ENCODE measurements at regions not wholly inside any gene's neighbourhood (a gene's known extent, or its start where the extent isn't known, plus 50 kb on each side); places are given as distances from the start of the nearest gene placed in this dataset.

- no peak for DNase-seq (ENCODE audit: low read depth in 2 of 2)
Measured at GRCh38 chr13:111456452-111457230, 136.2 kb downstream of the TEX29 start.

- DNase-seq (ENCODE audit: low read depth in 2 of 2): no peak
Measured at GRCh38 chr13:111458001-111458531, 137.6 kb downstream of the TEX29 start.

- no peak for DNase-seq (ENCODE audit: low read depth in 2 of 2)
Measured at GRCh38 chr13:111458739-111459138, 138.3 kb downstream of the TEX29 start.

DNA sequence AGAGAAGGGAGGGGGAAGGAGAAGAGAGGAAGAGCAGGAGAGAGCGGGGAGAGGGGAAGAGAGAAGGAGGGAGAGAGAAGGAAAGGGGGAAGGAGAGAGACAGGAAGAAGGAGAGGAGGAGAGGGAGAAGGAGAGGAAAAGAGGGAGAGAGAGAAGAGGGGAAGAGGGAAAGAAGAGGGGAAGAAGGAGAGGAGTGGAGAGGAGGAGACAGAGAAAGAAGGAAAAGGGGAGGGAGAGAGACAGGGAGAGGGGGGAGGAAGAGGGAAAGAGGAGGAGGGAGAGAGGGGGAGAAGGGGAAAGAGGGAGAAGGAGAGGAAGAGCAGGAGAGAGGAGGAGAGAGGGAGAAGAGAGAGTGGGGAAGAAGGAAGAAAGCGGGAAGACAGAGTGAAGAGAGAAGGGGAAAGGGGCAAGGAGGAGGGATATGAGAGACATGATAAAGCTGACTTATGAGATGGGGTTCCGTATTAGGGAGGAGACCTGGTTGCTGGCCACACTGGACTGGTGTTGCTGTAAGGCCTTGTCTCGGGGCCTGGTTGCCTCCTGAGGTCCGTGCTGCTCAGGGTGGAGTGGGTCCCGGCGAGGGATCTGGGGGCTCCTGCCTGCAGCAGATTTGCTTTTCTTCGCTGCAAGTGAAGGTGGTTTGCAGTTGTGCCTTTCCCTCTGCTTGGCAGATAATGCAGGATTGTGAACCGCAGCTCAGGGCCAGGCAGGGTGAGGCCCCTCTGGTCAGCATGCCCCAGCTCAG lies 139.5 kb downstream of the TEX29 start:
- no peak for DNase-seq (ENCODE audit: low read depth in 2 of 2)

GRCh38 chr13:111460548-111461444 lies 140.4 kb downstream of the TEX29 start:
- DNase-seq (ENCODE audit: low read depth in 2 of 2): no peak

- DNase-seq (ENCODE audit: low read depth in 2 of 2): no peak
Measured at GRCh38 chr13:111461445-111462149, 141.2 kb downstream of the TEX29 start.

GRCh38 chr13:111462221-111462764 lies 141.9 kb downstream of the TEX29 start:
- DNase-seq (ENCODE audit: low read depth in 2 of 2): no peak

GRCh38 chr13:111462944-111463343 lies 142.5 kb downstream of the TEX29 start:
- DNase-seq (ENCODE audit: low read depth in 2 of 2): no peak

DNA sequence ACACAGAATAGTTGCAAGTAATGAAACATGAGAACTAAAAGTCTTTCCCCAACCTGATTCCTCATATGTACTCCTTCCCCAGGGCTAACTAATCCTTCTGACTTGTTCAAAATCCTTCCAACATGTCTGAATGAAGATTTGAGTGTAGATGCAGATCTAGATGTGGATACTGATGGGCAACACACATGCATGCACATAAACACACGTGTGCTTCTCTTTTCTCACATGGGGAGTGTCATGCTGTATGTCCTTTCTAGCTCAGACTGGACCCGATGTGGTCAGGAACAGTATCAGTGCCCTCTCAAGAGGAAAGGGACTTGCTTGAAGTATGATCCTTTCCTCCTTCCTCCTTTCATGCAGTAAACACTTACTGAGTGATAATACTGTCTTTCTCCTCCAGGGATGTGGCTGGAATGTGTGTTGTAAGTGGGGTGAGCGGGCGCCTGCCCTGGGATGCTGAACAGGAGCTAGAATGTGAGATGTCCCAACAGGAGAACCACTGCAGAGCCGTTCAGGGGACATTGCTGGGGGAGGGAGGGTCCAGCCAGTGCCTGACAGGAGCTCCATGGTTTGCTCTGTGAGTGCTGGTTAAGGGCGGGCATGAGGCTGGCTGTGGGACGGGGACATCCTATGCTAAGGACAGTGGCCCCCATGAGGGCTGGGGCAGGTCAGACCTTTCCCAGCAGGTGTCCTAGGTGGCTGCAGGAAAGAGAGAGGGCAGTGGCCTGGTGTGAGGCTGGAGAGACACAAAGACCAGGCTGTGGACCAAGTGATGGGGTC lies 146.9 kb downstream of the TEX29 start:
- no peak for DNase-seq (ENCODE audit: low read depth in 2 of 2)

DNA sequence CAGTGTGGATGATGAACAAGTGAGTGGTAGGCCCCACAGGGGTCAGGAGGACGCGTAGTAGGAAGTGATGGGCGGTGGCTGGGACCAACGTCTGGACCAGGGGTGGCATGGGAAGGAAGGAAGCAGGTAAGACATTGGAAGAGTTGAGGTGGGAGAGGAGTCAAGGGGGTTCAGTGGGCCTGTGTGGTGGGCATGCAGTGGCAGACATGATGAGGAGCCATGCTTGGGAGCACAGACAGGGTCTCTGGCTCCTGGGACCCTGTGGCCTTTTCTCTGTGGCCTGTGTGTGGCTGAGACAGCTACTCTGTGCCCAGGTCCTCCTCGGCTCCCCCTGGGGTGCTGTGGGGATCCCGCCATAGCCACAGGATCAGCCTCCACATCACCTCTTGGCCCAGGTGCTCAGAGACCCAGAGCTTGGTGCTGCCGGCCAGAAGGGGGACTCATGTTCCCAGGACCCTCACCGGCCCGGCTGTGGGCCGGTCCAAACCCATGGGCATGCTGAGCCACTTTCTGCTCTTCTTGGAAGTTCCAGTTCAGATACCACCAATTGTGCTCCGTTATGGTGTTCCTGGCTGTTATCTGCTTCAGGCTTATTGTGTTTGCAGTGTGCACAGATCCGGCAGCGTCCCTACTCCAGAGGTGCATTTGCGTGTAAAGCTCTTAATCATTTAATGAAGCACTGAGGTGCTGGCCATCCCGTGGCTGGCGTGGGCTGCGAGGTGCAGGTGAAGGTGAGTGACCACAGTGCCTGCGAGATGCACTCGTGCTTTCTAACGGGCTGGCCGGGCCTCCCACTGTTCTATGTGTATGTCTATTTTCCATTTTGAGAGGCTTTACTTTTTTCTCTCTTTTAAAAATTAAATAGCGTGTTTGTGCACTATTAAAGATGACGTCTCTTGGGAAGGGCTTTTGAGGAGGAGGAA lies 147.9 kb downstream of the TEX29 start:
- no peak for DNase-seq (ENCODE audit: low read depth in 2 of 2)

DNA sequence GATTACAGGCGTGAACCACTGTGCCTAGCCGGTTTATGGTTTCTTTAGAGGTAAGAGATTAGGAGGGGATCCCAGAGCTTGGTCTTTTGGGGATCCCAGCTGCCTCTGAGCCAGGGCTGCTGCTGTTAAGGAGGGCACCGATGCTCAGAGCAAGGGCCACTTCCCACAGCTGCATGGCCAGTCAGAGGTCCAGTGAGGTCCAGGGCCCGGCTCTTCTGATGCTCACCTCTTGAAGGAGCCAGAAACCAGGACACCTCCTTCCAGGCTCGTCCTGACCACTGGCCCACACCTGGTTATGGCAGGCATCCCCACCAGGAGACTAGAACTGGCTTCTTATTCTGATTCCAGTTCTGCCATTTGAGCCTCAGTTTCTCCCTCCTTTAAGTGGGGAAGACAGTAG lies 149.0 kb downstream of the TEX29 start:
- no peak for DNase-seq (ENCODE audit: low read depth in 2 of 2)

DNA sequence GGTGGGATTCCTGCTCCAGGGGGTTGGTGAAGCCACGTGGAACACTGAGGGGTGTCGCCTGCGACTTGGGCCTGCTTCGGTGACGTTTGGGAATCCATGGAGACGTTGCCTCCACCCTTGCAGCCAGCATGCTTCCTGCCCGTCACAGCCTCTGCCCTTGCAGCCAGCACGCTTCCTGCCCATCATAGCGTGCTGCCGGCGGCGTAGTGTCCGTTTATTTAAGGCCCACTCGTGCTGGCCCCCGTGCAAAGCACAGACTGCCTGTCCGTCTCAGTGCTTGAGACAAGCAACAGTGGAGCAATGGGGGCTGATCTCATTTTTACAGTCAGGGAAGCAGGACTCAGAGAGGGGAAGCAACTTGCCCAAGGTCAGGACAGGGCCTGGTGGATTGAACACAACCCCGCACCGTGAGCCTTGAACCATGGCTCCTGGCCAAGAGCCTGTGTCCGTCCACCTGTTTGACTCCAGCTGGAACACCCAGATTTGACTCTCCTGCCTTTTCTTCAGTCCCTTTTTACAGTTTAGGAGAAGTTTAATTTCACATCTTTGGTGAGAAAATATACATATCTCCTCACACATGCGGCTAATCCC lies 149.6 kb downstream of the TEX29 start:
- DNase-seq (ENCODE audit: low read depth in 2 of 2): no peak

- no peak for DNase-seq (ENCODE audit: low read depth in 2 of 2)
Measured at GRCh38 chr13:111470933-111471332, 150.5 kb downstream of the TEX29 start.

GRCh38 chr13:111472083-111472482 lies 151.6 kb downstream of the TEX29 start:
- no peak for DNase-seq (ENCODE audit: low read depth in 2 of 2)

- no peak for DNase-seq (ENCODE audit: low read depth in 2 of 2)
Measured at GRCh38 chr13:111472559-111473460, 152.4 kb downstream of the TEX29 start.

DNA sequence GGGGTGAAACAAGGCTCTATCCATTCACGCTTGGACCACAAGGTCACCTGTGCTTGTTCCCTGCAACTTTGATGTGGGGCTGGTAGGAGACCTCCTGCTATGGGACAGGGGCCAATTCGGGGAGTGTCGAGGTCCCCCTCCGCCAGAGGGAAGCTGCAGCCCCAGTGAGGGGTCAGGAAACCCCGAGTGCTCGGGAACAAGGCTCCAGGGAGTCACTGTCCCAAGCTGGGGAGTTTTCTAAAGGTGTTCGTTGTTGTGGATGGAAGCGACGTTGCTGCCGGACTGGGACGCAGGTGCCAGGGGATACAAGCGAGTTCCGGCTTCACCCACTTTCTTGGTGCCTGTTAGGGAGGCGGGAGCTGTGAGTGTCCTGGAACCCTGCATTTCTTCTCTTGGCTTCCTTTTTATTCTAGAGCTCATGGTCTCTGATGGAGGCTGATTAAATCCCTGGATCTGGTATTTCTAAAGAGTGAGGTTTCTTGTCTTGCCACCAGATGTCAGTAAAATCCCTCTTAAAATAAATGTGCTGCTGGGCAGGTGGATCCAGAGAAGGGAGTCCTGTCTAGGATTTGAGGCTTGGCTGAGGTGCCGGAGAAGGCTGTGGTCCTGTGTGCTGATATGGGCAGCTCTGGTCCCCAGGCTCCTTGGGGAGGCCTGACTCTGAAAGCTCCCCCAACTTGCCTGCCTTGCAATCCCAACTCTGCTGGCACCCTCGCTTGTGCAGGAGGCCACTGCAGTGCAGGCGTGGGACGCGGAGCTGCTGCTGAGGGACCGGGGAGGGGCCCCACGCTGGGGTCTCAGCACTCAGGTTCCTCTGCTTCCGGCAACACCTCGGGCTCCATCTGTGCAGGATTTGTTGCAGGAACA lies 153.9 kb downstream of the TEX29 start:
- no peak for DNase-seq (ENCODE audit: low read depth in 2 of 2)

DNA sequence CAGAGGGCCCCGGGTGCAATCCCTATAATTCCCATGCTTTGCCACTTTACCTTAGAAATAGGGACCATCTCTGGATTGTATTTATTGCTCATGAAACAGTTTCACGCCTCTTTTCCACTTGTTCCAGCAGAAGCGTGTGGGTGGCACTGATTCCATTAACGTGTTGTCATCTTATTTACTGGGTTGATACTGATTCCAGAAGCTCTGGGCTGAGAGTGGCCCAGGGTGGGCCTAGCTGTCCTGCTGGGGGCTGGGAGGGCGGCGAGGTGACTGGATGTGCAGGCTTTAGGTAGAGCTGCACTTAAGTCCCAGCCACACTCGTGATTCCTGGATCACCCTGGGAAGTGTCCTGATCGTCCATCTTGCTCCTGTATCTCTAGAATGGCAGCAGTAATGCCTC lies 155.0 kb downstream of the TEX29 start:
- DNase-seq (ENCODE audit: low read depth in 2 of 2): no peak
